Inflammatory macrophage treated with lipopolysaccharide for 1 hour (primary cell): ENCODE measurements at regions not wholly inside any gene's neighbourhood (a gene's known extent, or its start where the extent isn't known, plus 50 kb on each side); places are given as distances from the start of the nearest gene placed in this dataset.

Experiments used
- DNase-seq, 2 donors: peaks; one replicate each; pipeline ENCODE4 v3.0.0-alpha.2; 2020 to 2022

- DNase-seq: no peak
Measured at GRCh38 chr10:57785068-57785467, 482.6 kb downstream of the IPMK start.

- DNase-seq: no peak
Measured at GRCh38 chr10:57776688-57777432, 490.8 kb downstream of the IPMK start.

GRCh38 chr10:57775250-57775649, 492.4 kb downstream of the IPMK start:
- no peak for DNase-seq

- DNase-seq: no peak
Measured at GRCh38 chr10:57769298-57769697, 498.4 kb downstream of the IPMK start.

GRCh38 chr10:57759777-57760176, 507.9 kb downstream of the IPMK start:
- DNase-seq: no peak

GRCh38 chr10:57754803-57755202, 512.9 kb downstream of the IPMK start:
- no peak for DNase-seq

GRCh38 chr10:57743711-57744110, 524.0 kb downstream of the IPMK start:
- no peak for DNase-seq

- no peak for DNase-seq
Measured at GRCh38 chr10:57741751-57742150, 525.9 kb downstream of the IPMK start.

- no peak for DNase-seq
Measured at GRCh38 chr10:57723305-57723704, 544.4 kb downstream of the IPMK start.

- no peak for DNase-seq
Measured at GRCh38 chr10:57716884-57717283, 550.8 kb downstream of the IPMK start.

- DNase-seq: no peak
Measured at GRCh38 chr10:57715233-57715632, 552.5 kb downstream of the IPMK start.

GRCh38 chr10:57707300-57707658, 560.4 kb downstream of the IPMK start:
- DNase-seq: no peak

GRCh38 chr10:57706576-57707299, 561.0 kb downstream of the IPMK start:
- no peak for DNase-seq

GRCh38 chr10:57706016-57706415, 561.7 kb downstream of the IPMK start:
- DNase-seq: no peak

GRCh38 chr10:57699944-57700343, 567.8 kb downstream of the IPMK start:
- no peak for DNase-seq

- DNase-seq: no peak
Measured at GRCh38 chr10:57696641-57697040, 571.1 kb downstream of the IPMK start.

- DNase-seq: no peak
Measured at GRCh38 chr10:57694956-57695608, 572.6 kb downstream of the IPMK start.

GRCh38 chr10:57692255-57692980, 575.3 kb downstream of the IPMK start:
- no peak for DNase-seq

GRCh38 chr10:57689596-57690297, 577.9 kb downstream of the IPMK start:
- DNase-seq: no peak

GRCh38 chr10:57679916-57680315, 587.8 kb downstream of the IPMK start:
- DNase-seq: no peak

- DNase-seq: no peak
Measured at GRCh38 chr10:57675125-57675524, 592.6 kb downstream of the IPMK start.

- DNase-seq: no peak
Measured at GRCh38 chr10:57673446-57673960, 594.2 kb downstream of the IPMK start.
